HepG2 (cell line): ENCODE measurements at regions not wholly inside any gene's neighbourhood (a gene's known extent, or its start where the extent isn't known, plus 50 kb on each side); places are given as distances from the start of the nearest gene placed in this dataset.

Experiments used
- ATAC-seq: fragments of 200-7000 bp; cut with Tn5 transposase; 3 replicates; pipeline ENCODE4 v1.9.1; 2020; ENCODE audit warnings: mild to moderate bottlenecking, moderate library complexity
- BruUV-seq: library from RNA; stranded (reverse); fragments of 400-500 nt; replicated peaks from 2 replicates; lab custom pipeline; 2021; lab: Mats Ljungman, UMichigan
- CTCF ChIA-PET: fragments of 300-600 bp; formaldehyde crosslinking; extraction: SDS; loops from one replicate; lab custom pipeline; 2021; ENCODE audit warnings: low total read pairs, inconsistent platforms, low intra/inter-chr PET ratio; lab: Yijun Ruan, JAX
- POLR2A ChIA-PET: fragments of 350-600 bp; sonication (Branson Sonifier 250); formaldehyde crosslinking; loops from one replicate; lab custom pipeline; 2020; ENCODE audit warnings: antibody characterized with exemption, inconsistent platforms; lab: Yijun Ruan, JAX
- DNase-seq: peaks from one replicate; pipeline ENCODE4 v3.0.0-alpha.2; 2015; ENCODE audit warnings: low spot score
- FAIRE-seq: peaks from 3 replicates; lab custom pipeline; 2011; peaks lifted over from hg19 to GRCh38; lab: Jason Lieb, UNC
- H2AFZ ChIP-seq: one replicate; pipeline ENCODE4 v1.6.1; 2011; ENCODE audit warnings: low read length, inconsistent platforms
- H3K27ac ChIP-seq: fragments of 300-600 bp; 3 replicates; pipeline ENCODE4 v1.8.0; 2011; ENCODE audit warnings: mixed run types, mild to moderate bottlenecking, mixed read lengths, low read length, inconsistent platforms; ENCODE audit not compliant: insufficient read depth; ENCODE audit errors: extremely low read length
- H3K27me3 ChIP-seq, 2 experiments: fragments of 200-600 bp in 1 of 2; 2 replicates in 1 of 2; 3 replicates in 1 of 2; pipeline versions ENCODE4 v1.6.0 to v1.8.0; 2011; ENCODE audit warnings: low read length in 2 of 2, mild to moderate bottlenecking in 2 of 2, moderate library complexity in 2 of 2, inconsistent platforms in 1 of 2; ENCODE audit not compliant: insufficient read depth in 2 of 2, control insufficient read depth in 1 of 2
- H3K36me3 ChIP-seq, 2 experiments: fragments of 200-600 bp in 1 of 2; replicated peaks in 1 of 2; 2 replicates in 1 of 2; 3 replicates in 1 of 2; pipeline versions ENCODE4 v1.5.1 to v1.8.0; 2011; ENCODE audit warnings: low read length in 2 of 2, inconsistent platforms in 1 of 2; ENCODE audit not compliant: insufficient read depth in 2 of 2, control insufficient read depth in 1 of 2
- H3K4me1 ChIP-seq: 2 replicates; pipeline ENCODE4 v1.5.1; 2012; ENCODE audit warnings: low read length, inconsistent platforms; ENCODE audit not compliant: insufficient read depth
- H3K4me2 ChIP-seq: 2 replicates; pipeline ENCODE4 v1.6.0; 2011; ENCODE audit warnings: low read depth, low read length, inconsistent platforms
- H3K4me3 ChIP-seq, 3 experiments: fragments of 200-600 bp in 1 of 3; sonication (generic), shearing (Covaris generic) in 1 of 3; replicated peaks in 1 of 3; 2 replicates each; pipeline ENCODE4 v1.5.1; 2011 to 2016; ENCODE audit warnings: low read length in 3 of 3, inconsistent platforms in 2 of 3, low read depth in 2 of 3, mild to moderate bottlenecking in 2 of 3, control low read depth in 1 of 3, mixed read lengths in 1 of 3; ENCODE audit not compliant: insufficient read depth in 1 of 3
- H3K79me2 ChIP-seq: one replicate; pipeline ENCODE4 v1.6.1; 2011; ENCODE audit warnings: low read length, inconsistent platforms; ENCODE audit not compliant: insufficient read depth
- H3K9ac ChIP-seq: 2 replicates; pipeline ENCODE4 v1.6.0; 2011; ENCODE audit warnings: mild to moderate bottlenecking, low read depth, low read length, inconsistent platforms; ENCODE audit not compliant: insufficient read depth
- H3K9me3 ChIP-seq: 2 replicates; pipeline ENCODE4 v1.5.1; 2012; ENCODE audit warnings: mild to moderate bottlenecking, low read length
- H4K20me1 ChIP-seq: 2 replicates; pipeline ENCODE4 v1.6.0; 2011; ENCODE audit warnings: inconsistent platforms, mild to moderate bottlenecking, low read length, moderate library complexity; ENCODE audit not compliant: insufficient read depth
- CEBPZ ChIP-seq: IDR thresholded peaks from 2 replicates; pipeline ENCODE4 v1.6.1; 2012; ENCODE audit warnings: low read length, improper control_type of control experiment
- GZF1 ChIP-seq: sonication (generic); formaldehyde crosslinking; IDR thresholded peaks from 2 replicates; pipeline ENCODE4 v1.5.1; 2020; ENCODE audit warnings: mild to moderate bottlenecking, missing genetic modification reagents
- HOMEZ ChIP-seq: IDR thresholded peaks from 2 replicates; pipeline ENCODE4 v1.6.1; 2016; ENCODE audit warnings: low read depth
- RARA ChIP-seq: IDR thresholded peaks from 2 replicates; pipeline ENCODE4 v1.6.1; 2016; ENCODE audit warnings: missing genetic modification reagents, missing compliant biosample characterization
- TBX2 ChIP-seq: sonication (generic); formaldehyde crosslinking; IDR thresholded peaks from 2 replicates; pipeline ENCODE4 v1.5.0; 2020; ENCODE audit warnings: missing genetic modification reagents, mild to moderate bottlenecking, borderline replicate concordance
- TFDP1 ChIP-seq: IDR thresholded peaks from 2 replicates; pipeline ENCODE4 v1.6.1; 2016; ENCODE audit warnings: missing compliant biosample characterization, missing genetic modification reagents, borderline replicate concordance
- TSC22D2 ChIP-seq: sonication (generic); formaldehyde crosslinking; IDR thresholded peaks from 2 replicates; pipeline ENCODE4 v1.5.1; 2020; ENCODE audit warnings: missing genetic modification reagents, mild to moderate bottlenecking, borderline replicate concordance
- XBP1 ChIP-seq: sonication (generic); formaldehyde crosslinking; IDR thresholded peaks from 2 replicates; pipeline ENCODE4 v1.5.0; 2020; ENCODE audit warnings: missing genetic modification reagents
- XRCC5 ChIP-seq: fragments of 200-400 bp; formaldehyde crosslinking; optimal IDR thresholded peaks from 2 replicates; pipeline ENCODE3; 2017; ENCODE audit warnings: mild to moderate bottlenecking, low read length
- ZBTB25 ChIP-seq: IDR thresholded peaks from 2 replicates; pipeline ENCODE4 v1.6.1; 2018; ENCODE audit warnings: missing genetic modification reagents
- ZNF296 ChIP-seq: sonication (generic); formaldehyde crosslinking; conservative IDR thresholded peaks from 2 replicates; pipeline ENCODE4 v1.5.0; 2020; ENCODE audit warnings: mild to moderate bottlenecking, missing genetic modification reagents
- ZNF350 ChIP-seq: sonication (generic); formaldehyde crosslinking; IDR thresholded peaks from 2 replicates; pipeline ENCODE4 v1.4.0; 2020; ENCODE audit warnings: mild to moderate bottlenecking, low read depth, missing genetic modification reagents, borderline replicate concordance
- ZNF460 ChIP-seq: sonication (generic); formaldehyde crosslinking; IDR thresholded peaks from 2 replicates; pipeline ENCODE4 v1.5.1; 2020; ENCODE audit warnings: missing genetic modification reagents, mild to moderate bottlenecking, borderline replicate concordance
- ZNF597 ChIP-seq: sonication (generic); formaldehyde crosslinking; IDR thresholded peaks from 2 replicates; pipeline ENCODE4 v1.5.0; 2020; ENCODE audit warnings: missing genetic modification reagents
- ZNF724P ChIP-seq: sonication (generic); formaldehyde crosslinking; IDR thresholded peaks from 2 replicates; pipeline ENCODE4 v1.8.0; 2022; ENCODE audit warnings: missing genetic modification reagents, borderline replicate concordance
- ZNF740 ChIP-seq: sonication (generic); formaldehyde crosslinking; IDR thresholded peaks from 2 replicates; pipeline ENCODE4 v1.4.0; 2020; ENCODE audit warnings: missing genetic modification reagents
- ZNF792 ChIP-seq: IDR thresholded peaks from 2 replicates; pipeline ENCODE4 v1.6.1; 2016
- WGBS: methylation state at CpG from one replicate; pipeline ENCODE4 v1.1.6; 2017; ENCODE audit warnings: low lambda C conversion rate; 5-methylcytosine and 5-hydroxymethylcytosine counted together
- in situ Hi-C: cut with HindIII; loops from 2 replicates; pipeline ENCODE4 v1.10.0; 2017; ENCODE audit warnings: low pct_unique_long_range_greater_than_20kb; ENCODE audit not compliant: extremely low pct_ligation_motif_present
- intact Hi-C: fragments of 100-400 bp; cut with micrococcal nuclease; formaldehyde crosslinking; loops from one replicate; pipeline ENCODE4 v1.10.0; 2022; ENCODE audit not compliant: unreplicated experiment

- TF ChIP-seq CEBPZ: no peak
- TF ChIP-seq ZNF460: no peak
- no peak for TF ChIP-seq RARA
- no peak for TF ChIP-seq TFDP1 (CRISPR knock-in tag)
- no peak for TF ChIP-seq GZF1 (CRISPR knock-in tag)
- TF ChIP-seq ZNF597 (CRISPR knock-in tag): no peak
- TF ChIP-seq ZNF350 (CRISPR knock-in tag): no peak
Observed at GRCh38 chr3:148101061-148101460, 596.6 kb upstream of the AGTR1 start (continued).

- in situ Hi-C loops: no loop called here
- Histone ChIP-seq H3K36me3 (no peaks in the 10 kb centered on the region), H3K4me2 (no peak overlapping the region), H3K79me2 (no peaks in the 10 kb centered on the region), H2AFZ (no peak overlapping the region), H3K4me1 (no peaks in the 10 kb centered on the region), H3K9ac (no peak overlapping the region), H3K9me3 (no peaks in the 10 kb centered on the region), H3K27ac (no peak overlapping the region), H4K20me1 (no peaks in the 10 kb centered on the region), H3K4me3 (no peak overlapping the region), H3K27me3 (no peaks in the 10 kb centered on the region)
- FAIRE-seq (no peak), DNase-seq (no peak), ATAC-seq (no peak)
- ChIA-PET POLR2A (no interaction called here), CTCF (no interaction called here)
- no TSS peak for BruUV-seq
- intact Hi-C loops: no loop called here
- WGBS: 88% methylated on average over 1 of the region's 1 CpG
- TF ChIP-seq ZBTB25 (CRISPR knock-in tag) (no peak), ZNF740 (no peak), TSC22D2 (CRISPR knock-in tag) (no peak), XRCC5 (no peak), GZF1 (CRISPR knock-in tag) (no peak), HOMEZ (no peak), ZNF792 (CRISPR knock-in tag) (no peak), TBX2 (CRISPR knock-in tag) (no peak), ZNF296 (CRISPR knock-in tag) (no peak), XBP1 (no peak), ZNF724P (no peak)
Observed at GRCh38 chr3:148102156-148102555, 595.5 kb upstream of the AGTR1 start.
